GM20000 (cell line): ENCODE measurements at regions not wholly inside any gene's neighbourhood (a gene's known extent, or its start where the extent isn't known, plus 50 kb on each side); places are given as distances from the start of the nearest gene placed in this dataset.

Experiments
- DNase-seq: peaks from one replicate; pipeline ENCODE4 v3.0.0; 2012; ENCODE audit warnings: low spot score
- CTCF ChIP-seq: IDR thresholded peaks from 2 replicates; pipeline ENCODE4 v1.5.1; 2012; ENCODE audit warnings: mild to moderate bottlenecking, control low read depth; ENCODE audit errors: extremely low read depth, missing control alignments

GRCh38 chr1:217117973-217118465 is 394.8 kb upstream of the ESRRG start:
- no peak for DNase-seq
- TF ChIP-seq CTCF, result no peak

- no peak for DNase-seq
- TF ChIP-seq CTCF, result no peak
These were observed 392.5 kb upstream of the ESRRG start for GRCh38 chr1:217115404-217116380.

- TF ChIP-seq CTCF, result no peak
- no peak for DNase-seq
These were observed 386.7 kb upstream of the ESRRG start for GRCh38 chr1:217109928-217110327.

GRCh38 chr1:217106231-217106901 is 383.1 kb upstream of the ESRRG start:
- no peak for TF ChIP-seq CTCF
- no peak for DNase-seq

- no peak for TF ChIP-seq CTCF
- no peak for DNase-seq
These were observed 382.2 kb upstream of the ESRRG start for GRCh38 chr1:217105437-217105836.

- no peak for DNase-seq
- no peak for TF ChIP-seq CTCF
These were observed 374.6 kb upstream of the ESRRG start for GRCh38 chr1:217097819-217098218.

- TF ChIP-seq CTCF, result no peak
- DNase-seq, result no peak
These were observed 373.0 kb upstream of the ESRRG start for GRCh38 chr1:217096200-217096599.
